ENCODE measurements at regions not wholly inside any gene's neighbourhood (a gene's known extent, or its start where the extent isn't known, plus 50 kb on each side); places are given as distances from the start of the nearest gene placed in this dataset.

DNA sequence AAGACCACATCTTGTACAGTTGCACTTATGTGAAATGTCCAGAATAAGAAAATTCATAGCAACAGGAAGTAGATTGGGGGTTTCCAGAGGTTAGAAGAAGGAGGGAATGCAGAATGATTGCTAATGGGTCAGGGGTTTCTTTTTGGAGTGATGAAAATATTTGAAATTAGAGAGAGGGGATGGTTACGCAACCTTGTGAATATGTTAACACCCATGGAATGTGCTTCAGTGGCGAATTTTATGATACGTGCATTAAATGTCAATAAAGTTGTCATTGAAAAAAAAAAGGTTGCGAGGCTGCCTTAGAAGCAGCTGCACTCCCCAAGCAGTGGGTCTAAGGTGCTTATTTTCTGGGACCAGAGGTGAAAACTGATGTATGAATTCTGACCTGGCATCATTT, 64.4 kb upstream of the SUB1 start:
- TF ChIP-seq, protein P1, sequence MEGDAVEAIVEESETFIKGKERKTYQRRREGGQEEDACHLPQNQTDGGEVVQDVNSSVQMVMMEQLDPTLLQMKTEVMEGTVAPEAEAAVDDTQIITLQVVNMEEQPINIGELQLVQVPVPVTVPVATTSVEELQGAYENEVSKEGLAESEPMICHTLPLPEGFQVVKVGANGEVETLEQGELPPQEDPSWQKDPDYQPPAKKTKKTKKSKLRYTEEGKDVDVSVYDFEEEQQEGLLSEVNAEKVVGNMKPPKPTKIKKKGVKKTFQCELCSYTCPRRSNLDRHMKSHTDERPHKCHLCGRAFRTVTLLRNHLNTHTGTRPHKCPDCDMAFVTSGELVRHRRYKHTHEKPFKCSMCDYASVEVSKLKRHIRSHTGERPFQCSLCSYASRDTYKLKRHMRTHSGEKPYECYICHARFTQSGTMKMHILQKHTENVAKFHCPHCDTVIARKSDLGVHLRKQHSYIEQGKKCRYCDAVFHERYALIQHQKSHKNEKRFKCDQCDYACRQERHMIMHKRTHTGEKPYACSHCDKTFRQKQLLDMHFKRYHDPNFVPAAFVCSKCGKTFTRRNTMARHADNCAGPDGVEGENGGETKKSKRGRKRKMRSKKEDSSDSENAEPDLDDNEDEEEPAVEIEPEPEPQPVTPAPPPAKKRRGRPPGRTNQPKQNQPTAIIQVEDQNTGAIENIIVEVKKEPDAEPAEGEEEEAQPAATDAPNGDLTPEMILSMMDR (IDR thresholded peaks at IDR 0.05; ENCODE audit: extremely low read depth, insufficient read depth, missing control alignments), result no peak
- DNase-seq (ENCODE audit: low spot score), result no peak
- in situ Hi-C loops (cut with MboI; ENCODE audit: low pct_unique_long_range_greater_than_20kb, low sequenced_read_pairs, unreplicated experiment), result no loop called here

DNA sequence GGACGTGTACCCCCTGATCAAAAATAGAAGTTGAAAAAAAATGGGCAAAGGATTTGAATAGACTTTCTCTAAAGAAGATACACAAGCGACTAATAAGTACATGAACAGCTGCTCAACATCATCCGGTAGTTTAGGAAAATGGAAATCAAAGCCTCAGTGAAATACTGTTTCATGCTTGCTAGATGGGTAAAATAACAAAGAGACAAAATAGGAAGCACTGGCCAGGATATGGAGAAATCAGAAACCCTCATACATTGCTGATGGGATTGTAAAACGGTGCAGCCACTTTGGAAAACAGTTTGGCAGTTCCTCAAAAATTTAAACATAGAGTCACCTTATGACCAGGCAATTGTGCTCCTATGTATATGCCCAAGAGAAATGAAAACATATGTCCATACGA, 65.0 kb upstream of the SUB1 start:
- no peak for DNase-seq (ENCODE audit: low spot score)
- in situ Hi-C loops (cut with MboI; ENCODE audit: low pct_unique_long_range_greater_than_20kb, low sequenced_read_pairs, unreplicated experiment), result no loop called here
- TF ChIP-seq, protein P1 (IDR thresholded peaks at IDR 0.05; ENCODE audit: extremely low read depth, insufficient read depth, missing control alignments), result no peak

DNA sequence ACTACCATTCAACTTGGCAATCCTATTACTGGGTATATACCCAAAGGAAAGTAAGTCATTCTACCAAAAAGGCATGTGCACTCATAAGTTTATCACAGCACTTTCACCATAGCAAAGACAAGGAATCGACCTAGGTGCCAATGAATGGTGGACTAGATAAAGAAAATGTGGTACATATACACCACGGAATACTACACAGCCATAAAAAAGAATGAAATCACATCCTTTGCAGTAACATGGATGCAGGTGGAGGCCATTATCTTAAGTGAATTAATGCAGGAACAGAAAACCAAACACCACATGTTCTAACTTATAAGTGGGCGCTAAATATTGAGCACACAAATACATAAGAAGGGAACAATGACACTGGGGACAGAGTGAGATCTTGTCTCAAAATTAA, 65.8 kb upstream of the SUB1 start:
- TF ChIP-seq, protein P1 (IDR thresholded peaks at IDR 0.05; ENCODE audit: extremely low read depth, insufficient read depth, missing control alignments), result no peak
- in situ Hi-C loops (cut with MboI; ENCODE audit: low pct_unique_long_range_greater_than_20kb, low sequenced_read_pairs, unreplicated experiment), result no loop called here
- DNase-seq (ENCODE audit: low spot score), result no peak

DNA sequence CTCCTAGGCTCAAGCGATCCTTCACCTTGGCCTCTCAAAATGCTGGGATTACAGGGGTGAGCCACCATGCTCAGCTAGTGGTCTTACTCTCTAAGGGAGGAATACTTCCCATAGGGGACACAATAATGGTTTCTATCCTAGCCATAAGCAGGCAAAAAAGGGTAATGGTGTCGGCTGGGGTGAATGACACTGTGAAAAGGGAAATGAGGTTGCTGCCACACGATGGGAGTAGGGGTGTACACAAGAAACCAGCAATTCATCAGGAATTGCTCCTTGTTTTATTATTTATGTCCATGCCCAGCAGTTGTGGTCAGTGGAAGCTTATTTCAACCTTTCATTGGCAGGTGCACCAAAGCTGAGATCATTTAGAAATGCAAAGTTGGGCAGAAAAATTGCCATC, 70.3 kb upstream of the ZFR start:
- DNase-seq (ENCODE audit: low spot score), result no peak
- in situ Hi-C loops (cut with MboI; ENCODE audit: low pct_unique_long_range_greater_than_20kb, low sequenced_read_pairs, unreplicated experiment), result no loop called here
- TF ChIP-seq, protein P1 (IDR thresholded peaks at IDR 0.05; ENCODE audit: extremely low read depth, insufficient read depth, missing control alignments), result no peak

DNA sequence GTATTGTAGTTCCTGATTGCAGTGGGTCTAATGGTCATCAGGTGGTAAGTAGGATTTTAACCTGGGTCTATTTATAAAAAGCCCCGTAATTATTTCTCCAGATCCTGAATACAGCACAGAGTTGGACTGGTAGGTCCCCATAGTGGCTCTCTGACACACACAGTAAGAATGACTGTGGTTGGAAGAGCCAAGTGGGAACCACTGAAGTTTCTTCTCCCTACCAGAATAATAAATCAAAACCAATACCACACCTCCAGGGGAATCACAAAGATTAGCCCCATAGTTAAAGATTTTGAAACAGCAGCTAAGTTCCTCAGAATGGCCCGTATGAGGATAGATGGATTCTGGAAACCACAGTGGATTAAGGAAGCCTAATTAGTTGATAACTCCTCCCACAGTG, 68.4 kb upstream of the ZFR start:
- TF ChIP-seq, protein P1 (IDR thresholded peaks at IDR 0.05; ENCODE audit: extremely low read depth, insufficient read depth, missing control alignments), result no peak
- in situ Hi-C loops (cut with MboI; ENCODE audit: low pct_unique_long_range_greater_than_20kb, low sequenced_read_pairs, unreplicated experiment), result no loop called here
- DNase-seq (ENCODE audit: low spot score), result no peak

DNA sequence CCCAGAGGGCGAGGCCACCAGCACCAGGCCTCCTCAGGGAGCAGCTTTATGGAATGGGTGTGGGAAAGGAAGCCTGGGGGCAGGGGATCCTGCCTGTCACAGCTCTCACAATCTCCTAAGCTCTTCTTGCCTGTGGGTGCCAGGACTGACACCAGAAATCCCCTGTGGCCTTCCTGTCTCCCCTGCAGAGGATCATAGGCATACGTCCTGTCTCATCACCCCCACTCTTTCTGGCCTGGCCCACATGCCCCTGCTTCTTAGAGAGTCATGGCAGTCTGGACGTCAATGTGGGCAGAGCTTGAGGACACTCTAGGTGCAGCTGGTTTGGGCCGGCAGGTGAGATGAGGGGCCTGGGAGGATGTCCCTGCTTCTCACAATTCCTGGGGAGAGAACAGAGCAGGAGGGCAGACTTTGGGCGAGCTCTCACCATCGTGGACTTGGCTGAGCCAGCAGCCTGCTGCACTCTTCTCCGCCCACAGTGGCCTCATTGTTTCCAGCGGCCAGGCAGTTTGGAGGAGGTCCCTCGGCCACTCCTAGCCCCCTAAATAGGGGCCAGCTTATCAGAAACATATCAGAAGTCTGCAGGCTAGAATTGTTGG, 67.3 kb upstream of the ZFR start:
- TF ChIP-seq, protein P1 (IDR thresholded peaks at IDR 0.05; ENCODE audit: extremely low read depth, insufficient read depth, missing control alignments), result no peak
- in situ Hi-C loops (cut with MboI; ENCODE audit: low pct_unique_long_range_greater_than_20kb, low sequenced_read_pairs, unreplicated experiment), result no loop called here
- DNase-seq (ENCODE audit: low spot score), result no peak

DNA sequence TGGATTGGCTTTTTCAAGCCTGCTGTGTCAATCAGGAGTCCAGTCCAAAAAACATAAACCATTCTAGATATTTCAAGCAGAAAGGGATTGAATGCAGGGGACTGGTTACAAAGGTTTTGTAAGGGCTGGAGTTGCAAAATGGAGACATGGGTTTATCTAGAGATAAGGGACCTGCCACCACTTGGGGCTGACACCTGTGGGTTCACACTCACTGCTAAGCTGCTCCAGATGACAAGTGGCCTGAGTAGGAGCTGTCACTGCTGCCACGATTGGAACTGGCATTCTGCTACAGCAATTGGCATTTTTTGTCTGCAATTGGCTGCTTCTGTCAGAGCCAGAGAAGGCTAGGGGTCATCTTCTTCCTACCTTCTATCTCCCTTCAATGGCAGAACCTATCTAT, 66.3 kb upstream of the ZFR start:
- DNase-seq (ENCODE audit: low spot score), result no peak
- TF ChIP-seq, protein P1 (IDR thresholded peaks at IDR 0.05; ENCODE audit: extremely low read depth, insufficient read depth, missing control alignments), result no peak
- in situ Hi-C loops (cut with MboI; ENCODE audit: low pct_unique_long_range_greater_than_20kb, low sequenced_read_pairs, unreplicated experiment), result no loop called here
